ENCODE measurements at regions not wholly inside any gene's neighbourhood (a gene's known extent, or its start where the extent isn't known, plus 50 kb on each side); places are given as distances from the start of the nearest gene placed in this dataset.

DNA sequence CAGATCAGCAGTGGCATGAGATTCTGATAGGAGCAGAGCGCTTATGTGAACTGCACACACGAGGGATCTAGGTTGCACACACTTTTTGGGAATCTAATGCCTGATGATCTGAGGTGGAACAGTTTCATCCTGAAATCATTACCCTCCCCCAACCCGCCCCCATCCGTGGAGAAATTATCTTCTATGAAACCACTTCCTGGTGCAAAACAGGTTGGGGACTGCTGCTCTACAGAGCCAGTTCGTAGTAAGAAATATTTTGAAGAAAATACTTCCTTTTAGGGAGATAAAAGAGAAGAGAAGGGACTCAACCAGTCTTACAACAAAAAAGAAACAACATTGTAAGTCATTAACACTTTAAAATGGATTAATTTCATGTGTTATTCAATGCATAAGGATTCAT, 1308.2 kb downstream of the GATA3 start:
- no peak for TF ChIP-seq GATA2 (IDR thresholded peaks at IDR 0.05; ENCODE audit: low read depth, low read length)
- no peak for TF ChIP-seq GATA3 (IDR thresholded peaks at IDR 0.05; ENCODE audit: low read depth, low read length)

All from SH-SY5Y (cell line).